ENCODE measurements at regions not wholly inside any gene's neighbourhood (a gene's known extent, or its start where the extent isn't known, plus 50 kb on each side); places are given as distances from the start of the nearest gene placed in this dataset.

DNA sequence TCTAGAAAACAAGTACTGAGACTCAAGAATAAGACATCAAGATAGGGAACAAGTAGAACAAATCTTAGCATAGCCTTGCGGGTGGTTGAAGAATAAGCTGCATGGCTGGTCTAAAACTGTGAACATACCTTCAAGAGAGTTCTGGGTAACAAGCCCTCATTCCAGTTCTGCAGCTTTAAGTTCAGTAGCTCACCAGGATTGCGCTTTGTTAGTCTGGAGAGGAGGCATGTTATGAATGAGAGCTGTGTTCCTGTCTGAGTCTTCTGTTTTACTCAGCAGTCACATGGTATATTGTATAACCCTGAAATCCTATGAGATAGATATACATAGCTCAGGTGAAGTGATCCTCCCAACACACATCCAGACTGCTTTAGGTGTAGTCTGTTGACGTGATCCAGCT is 406.6 kb upstream of the IRAK1BP1 start:
- TF ChIP-seq, protein P1, sequence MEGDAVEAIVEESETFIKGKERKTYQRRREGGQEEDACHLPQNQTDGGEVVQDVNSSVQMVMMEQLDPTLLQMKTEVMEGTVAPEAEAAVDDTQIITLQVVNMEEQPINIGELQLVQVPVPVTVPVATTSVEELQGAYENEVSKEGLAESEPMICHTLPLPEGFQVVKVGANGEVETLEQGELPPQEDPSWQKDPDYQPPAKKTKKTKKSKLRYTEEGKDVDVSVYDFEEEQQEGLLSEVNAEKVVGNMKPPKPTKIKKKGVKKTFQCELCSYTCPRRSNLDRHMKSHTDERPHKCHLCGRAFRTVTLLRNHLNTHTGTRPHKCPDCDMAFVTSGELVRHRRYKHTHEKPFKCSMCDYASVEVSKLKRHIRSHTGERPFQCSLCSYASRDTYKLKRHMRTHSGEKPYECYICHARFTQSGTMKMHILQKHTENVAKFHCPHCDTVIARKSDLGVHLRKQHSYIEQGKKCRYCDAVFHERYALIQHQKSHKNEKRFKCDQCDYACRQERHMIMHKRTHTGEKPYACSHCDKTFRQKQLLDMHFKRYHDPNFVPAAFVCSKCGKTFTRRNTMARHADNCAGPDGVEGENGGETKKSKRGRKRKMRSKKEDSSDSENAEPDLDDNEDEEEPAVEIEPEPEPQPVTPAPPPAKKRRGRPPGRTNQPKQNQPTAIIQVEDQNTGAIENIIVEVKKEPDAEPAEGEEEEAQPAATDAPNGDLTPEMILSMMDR (conservative IDR thresholded peaks at IDR 0.05 in 1 of 2, IDR thresholded peaks at IDR 0.05 in 1 of 2; ENCODE audit: low read depth in 1 of 2, low read length in 2 of 2): no peak
- no peak for TF ChIP-seq EZH2 (IDR thresholded peaks at IDR 0.05; ENCODE audit: low read length, missing control alignments)

Measured in fibroblast of lung (primary cell).